IPS-11a (cell line): ENCODE measurements at regions not wholly inside any gene's neighbourhood (a gene's known extent, or its start where the extent isn't known, plus 50 kb on each side); places are given as distances from the start of the nearest gene placed in this dataset.
"Not testable (repeated sequence)": the region's sequence is repeated elsewhere in the genome, so short reads cannot be mapped to it uniquely, and the experiment has no call there.

Experiments
- H3K4me3 ChIP-seq: one replicate; pipeline ENCODE4 v1.5.1; 2013; ENCODE audit warnings: low read depth, low read length, control low read depth

DNA sequence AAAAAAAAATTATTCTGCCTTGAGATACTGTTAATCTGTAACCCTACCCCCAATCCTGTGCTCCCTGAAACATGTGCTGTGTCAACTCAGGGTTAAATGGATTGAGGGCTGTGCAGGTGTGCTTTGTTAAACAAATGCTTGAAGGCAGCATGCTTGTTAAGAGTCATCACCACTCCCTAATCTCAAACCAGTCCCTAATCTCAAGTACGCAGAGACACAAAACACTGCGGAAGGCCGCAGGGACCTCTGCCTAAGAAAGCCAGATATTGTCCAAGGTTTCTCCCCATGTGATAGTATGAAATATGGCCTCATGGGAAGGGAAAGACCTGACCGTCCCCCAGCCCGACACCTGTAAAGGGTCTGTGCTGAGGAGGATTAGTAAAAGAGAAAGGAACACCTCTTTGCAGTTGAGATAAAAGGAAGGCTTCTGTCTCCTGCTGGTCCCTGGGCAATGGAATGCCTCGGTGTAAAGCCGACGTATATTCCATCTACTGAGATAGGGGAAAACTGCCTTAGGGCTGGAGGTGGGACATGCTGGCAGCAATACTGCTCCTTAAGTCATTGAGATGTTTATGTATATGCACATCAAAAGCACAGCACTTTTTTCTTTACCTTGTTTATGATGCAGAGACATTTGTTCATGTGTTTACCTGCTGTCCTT lies 402.6 kb downstream of the TBC1D32 start:
- H3K4me3 ChIP-seq, result peak overlapping the region; percentile 8

- not testable (repeated sequence) for H3K4me3 ChIP-seq
Measured at GRCh38 chr6:120930500-120930899, 403.8 kb downstream of the TBC1D32 start.

GRCh38 chr6:120924214-120924613 lies 410.1 kb downstream of the TBC1D32 start:
- no peak overlapping the region for H3K4me3 ChIP-seq

DNA sequence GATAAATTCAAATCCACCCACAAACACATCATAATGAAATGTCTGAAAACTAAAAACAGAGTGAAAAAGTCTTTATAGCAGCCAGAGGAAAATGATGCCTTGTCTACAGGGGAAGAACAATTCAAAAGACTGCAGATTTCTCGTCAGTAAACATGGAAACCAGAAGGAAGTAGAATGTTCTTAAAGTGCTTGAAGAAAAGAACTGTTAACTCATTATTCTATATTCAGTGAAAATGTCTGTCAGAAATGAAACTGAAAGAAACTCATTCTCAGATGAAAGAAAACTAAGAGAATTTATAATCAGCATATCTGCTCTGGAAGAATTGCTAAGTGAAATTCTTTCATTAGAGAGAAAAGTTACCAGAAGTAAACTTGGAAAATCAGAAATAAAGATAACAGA lies 416.1 kb downstream of the TBC1D32 start:
- H3K4me3 ChIP-seq, result no peak overlapping the region

GRCh38 chr6:120916844-120917243 lies 417.4 kb downstream of the TBC1D32 start:
- H3K4me3 ChIP-seq, result no peak overlapping the region

- H3K4me3 ChIP-seq, result no peak overlapping the region
Measured at GRCh38 chr6:120913486-120913885, 420.8 kb downstream of the TBC1D32 start.

GRCh38 chr6:120908767-120909166 lies 425.5 kb downstream of the TBC1D32 start:
- H3K4me3 ChIP-seq, result no peak overlapping the region

GRCh38 chr6:120903836-120904235 lies 430.4 kb downstream of the TBC1D32 start:
- H3K4me3 ChIP-seq, result no peak overlapping the region

DNA sequence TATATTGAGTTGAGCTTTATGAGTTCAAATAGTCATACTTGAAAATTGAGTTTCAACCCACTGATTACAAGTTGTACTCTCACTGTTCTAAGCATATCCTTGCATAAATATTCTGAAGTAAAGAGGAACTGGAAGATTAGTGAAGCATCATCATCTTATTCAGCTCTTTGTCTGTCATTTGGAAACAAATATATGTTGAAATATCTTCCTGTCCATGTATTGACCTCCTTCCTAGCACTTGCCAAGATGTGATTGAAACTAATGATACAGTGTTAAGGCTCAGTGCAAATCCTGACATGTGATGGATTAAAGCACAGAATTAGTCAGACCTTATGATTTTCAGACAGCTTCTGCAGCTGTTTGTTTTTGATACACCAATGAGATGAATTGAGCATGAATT lies 434.3 kb downstream of the TBC1D32 start:
- no peak overlapping the region for H3K4me3 ChIP-seq

GRCh38 chr6:120894077-120894476 lies 440.2 kb downstream of the TBC1D32 start:
- no peak overlapping the region for H3K4me3 ChIP-seq

- H3K4me3 ChIP-seq, result no peak overlapping the region
Measured at GRCh38 chr6:120876931-120877330, 457.3 kb downstream of the TBC1D32 start.

- no peak overlapping the region for H3K4me3 ChIP-seq
Measured at GRCh38 chr6:120876424-120876823, 457.9 kb downstream of the TBC1D32 start.

DNA sequence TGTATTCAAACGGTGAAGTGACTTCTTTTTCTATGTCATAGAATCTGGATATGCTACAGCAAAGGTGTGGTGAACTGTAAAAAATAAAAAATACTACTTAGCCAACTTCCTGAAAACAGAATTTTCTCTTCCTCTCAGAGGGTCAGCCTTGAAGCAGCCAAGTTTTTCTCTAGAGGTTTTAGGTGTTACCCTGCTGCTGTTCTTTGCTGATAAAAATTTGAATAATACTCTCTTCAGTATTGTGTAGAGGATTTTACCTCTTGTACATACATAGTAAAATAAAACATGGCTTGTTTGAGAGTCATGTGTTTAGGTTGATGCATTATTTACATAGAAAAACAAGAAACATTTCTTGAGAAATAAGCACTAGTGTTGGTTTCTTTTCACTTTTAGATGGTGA lies 458.4 kb downstream of the TBC1D32 start:
- H3K4me3 ChIP-seq, result no peak overlapping the region

DNA sequence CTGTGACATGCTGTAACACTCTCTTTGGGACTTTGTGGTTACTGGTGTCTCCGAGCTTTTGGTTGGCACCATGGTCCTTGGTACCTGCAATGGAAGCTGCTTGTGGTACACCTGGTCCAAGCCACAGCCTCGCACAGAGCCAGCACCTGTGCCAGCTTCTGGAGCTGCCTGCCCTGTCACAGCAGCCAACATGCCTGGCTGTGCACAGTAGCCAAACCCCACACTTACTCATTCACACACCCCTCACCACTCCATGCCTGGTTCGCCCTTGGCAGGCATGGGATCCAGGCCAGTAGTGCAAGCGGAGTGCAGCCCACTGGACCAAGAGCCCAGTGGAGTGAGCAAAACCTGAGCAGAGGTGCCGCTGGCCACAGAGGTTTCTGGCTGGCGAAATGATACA lies 459.9 kb downstream of the TBC1D32 start:
- no peak overlapping the region for H3K4me3 ChIP-seq

DNA sequence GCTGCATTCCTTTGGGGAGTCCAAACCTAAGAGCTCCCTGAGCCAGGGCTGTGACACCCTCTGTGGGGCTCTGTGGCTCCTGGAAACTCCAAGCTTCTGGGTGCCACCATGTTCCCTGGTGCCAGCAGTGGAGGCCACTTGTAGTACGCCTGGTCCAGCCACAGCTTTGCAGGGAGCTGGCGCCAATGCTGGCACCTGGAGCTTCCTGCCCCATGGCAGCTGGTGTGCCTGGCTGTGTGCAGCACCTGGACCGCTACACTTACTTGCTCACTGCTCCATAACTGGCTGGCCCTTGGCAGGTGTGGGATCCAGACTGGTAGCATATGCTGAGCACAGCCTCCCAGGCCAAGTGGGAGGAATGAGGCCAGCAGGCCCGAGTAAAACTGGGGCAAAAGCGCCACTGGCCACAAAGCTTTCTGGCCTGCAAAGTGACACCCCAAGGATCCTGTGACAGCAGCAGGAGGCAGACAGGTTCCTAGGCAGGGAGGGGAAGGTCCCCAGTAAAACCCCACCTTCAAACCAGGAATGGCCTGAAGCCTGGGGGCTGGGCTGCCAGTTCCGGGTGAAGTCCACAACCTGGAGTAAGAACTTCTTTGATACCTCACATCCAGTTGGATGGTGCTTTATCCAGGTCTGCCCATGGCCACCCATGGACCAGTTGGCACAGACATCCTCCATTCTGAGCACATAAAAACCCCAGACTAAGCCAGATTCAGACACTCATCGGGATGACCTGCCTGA lies 461.0 kb downstream of the TBC1D32 start:
- H3K4me3 ChIP-seq, result no peak overlapping the region

DNA sequence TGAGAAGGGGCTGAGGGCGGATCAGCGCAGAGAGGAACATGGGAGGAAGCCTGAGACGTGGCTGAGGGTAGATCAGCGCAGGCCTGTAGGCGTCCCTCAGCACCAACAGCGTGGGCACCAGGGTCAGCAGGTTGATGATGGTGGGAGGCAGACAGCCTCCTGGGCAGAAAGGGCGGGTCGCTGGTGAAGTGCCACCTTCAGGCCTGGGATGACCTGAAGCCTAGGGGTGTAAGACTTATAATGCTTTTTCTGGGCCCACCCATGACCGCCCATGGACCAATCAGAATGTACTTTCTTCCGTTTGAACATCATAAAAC lies 462.1 kb downstream of the TBC1D32 start:
- H3K4me3 ChIP-seq, result no peak overlapping the region

GRCh38 chr6:120871416-120872261 lies 462.6 kb downstream of the TBC1D32 start:
- H3K4me3 ChIP-seq, result no peak overlapping the region

DNA sequence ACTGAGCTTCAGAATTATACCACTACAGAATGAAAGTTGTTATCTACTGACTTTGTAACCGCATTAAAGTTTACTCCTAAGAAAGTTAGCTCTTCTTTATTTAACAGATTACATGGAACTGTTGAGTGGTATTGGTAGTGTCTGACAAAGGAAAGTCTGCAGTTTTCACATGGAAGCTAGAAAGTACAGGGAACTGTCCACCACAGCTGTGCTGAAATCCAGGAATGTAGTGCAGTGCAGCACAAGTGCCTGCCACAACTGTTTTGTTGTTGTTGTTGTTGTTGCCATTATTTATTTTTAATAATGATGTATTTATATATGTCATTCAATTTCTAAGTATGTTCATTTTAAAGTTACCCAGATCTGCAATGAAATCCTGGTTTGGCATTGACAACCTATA lies 464.9 kb downstream of the TBC1D32 start:
- no peak overlapping the region for H3K4me3 ChIP-seq

DNA sequence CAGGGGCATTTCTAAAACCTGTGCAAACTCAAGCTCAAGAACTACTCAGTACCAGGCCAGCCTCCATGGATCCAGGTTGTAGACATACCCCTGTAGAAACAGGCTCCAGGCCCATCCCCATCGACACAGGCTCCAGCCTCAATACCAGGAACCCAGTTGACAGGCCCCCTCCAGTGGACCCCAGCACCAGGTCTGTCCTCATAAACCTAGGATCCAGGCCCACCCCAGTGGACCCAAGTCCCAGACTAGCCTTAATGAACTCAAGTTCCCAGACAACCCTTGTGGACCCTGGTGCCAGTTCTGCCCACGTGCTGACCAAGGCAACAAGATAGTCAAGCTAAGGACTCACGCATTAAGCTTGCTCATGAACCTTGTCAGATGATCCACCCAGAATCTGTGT lies 476.9 kb downstream of the TBC1D32 start:
- no peak overlapping the region for H3K4me3 ChIP-seq

DNA sequence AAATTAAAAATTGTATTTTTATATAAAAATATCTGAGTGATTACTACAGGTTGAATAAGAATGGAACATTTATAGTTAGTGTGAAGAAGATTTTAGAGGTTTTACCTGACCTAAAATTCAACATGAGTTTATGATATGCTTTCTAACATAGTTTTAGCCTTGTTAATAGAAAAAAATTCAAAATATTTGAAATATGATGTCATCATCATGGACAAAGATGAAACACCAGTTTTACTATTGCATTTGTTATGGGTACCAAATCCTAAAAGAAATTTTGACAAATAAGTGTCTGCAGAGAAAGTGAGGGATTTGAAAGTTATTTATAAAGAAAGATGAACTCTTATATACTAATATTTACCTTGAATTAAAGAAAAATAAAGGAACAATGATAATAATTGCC lies 479.7 kb downstream of the TBC1D32 start:
- H3K4me3 ChIP-seq, result no peak overlapping the region

GRCh38 chr6:120853489-120853888 lies 480.8 kb downstream of the TBC1D32 start:
- H3K4me3 ChIP-seq, result no peak overlapping the region

DNA sequence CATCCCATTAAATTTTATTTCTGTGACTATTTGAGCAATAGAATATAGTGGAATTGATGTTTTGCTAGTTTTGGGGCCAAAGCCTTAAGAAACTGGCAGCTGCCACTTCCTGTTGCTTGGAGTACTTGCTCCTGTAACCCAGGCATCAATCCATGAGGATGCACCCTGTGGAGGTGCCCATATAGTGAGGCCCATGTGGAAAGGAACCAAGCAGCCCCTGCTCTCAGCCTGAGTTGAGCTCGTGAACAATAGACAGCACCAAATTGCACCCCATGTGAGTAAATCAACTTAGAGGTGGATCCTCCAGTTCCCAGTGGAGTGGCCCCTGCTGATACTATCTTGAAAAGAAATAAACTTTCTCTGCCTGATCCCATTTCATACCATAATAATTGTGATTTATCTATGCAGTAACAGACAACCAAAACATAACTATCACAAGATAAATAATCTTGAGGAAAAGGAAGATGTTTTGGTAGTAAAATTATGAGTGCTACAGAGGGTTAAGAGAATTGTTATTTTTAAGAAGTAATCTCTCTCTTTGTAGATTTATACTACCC lies 481.9 kb downstream of the TBC1D32 start:
- H3K4me3 ChIP-seq, result no peak overlapping the region
